ENCODE measurements at regions not wholly inside any gene's neighbourhood (a gene's known extent, or its start where the extent isn't known, plus 50 kb on each side); places are given as distances from the start of the nearest gene placed in this dataset.

DNA sequence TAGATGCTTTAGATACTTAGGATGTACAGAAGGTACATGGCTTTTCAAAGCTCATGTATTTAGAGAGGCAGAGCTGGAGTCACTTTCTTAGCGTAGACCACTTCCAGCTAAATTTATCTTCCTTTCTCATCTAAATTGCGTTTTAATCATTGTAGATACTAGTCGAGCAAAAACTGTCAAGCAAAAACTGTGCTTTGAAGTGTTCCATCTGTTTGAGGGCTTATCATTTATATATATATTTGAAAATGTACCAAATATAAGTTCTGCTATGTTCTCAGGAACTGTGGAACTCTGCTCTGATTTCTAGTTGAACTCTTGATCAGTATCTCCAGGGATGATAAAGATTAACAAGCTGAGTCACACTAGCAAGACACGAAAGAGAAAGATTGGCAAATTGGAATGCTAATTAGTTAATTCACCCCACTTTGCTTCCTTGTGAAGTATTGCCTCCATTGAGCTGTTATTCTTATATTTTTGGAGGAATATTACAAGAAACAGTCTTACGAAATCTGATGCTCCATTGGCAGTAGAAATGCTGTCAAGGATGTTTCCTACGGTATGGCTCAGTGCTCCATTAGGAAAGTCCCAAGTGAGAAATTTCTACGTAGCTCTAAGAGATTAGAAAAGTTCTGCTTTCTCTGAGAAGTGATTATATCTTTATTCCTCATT lies 310.7 kb downstream of the AEBP2 start:
- H3K27me3 ChIP-seq (ENCODE audit: control insufficient read depth, insufficient read depth, low read length) = no peaks in the 10 kb centered on the region
- Mint-ChIP-seq H3K36me3 (no peaks in the 10 kb centered on the region), H3K27ac (no peak overlapping the region), H3K27me3 (no peaks in the 10 kb centered on the region), H3K4me3 (no peak overlapping the region), H3K4me1 (no peaks in the 10 kb centered on the region), H3K9me3 (peaks cover 1 to 43% (median 7%) of the 10 kb centered on the region in 7 donors)
- no peak overlapping the region for H3K4me3 ChIP-seq (ENCODE audit: low read depth, low read length)
- ATAC-seq (ENCODE audit: low read depth in 2 of 2) (no peak), DNase-seq (no peak)
- no peak overlapping the region for H3K27ac ChIP-seq (ENCODE audit: insufficient read depth, low read length, poor library complexity, severe bottlenecking)
- H3K9me3 ChIP-seq (ENCODE audit: control insufficient read depth in 2 of 2, low read length in 2 of 2) = peaks cover 0 to 7% of the 10 kb centered on the region in 2 experiments
- H3K36me3 ChIP-seq (ENCODE audit: control insufficient read depth, insufficient read depth, low read length) = no peaks in the 10 kb centered on the region
- H3K4me1 ChIP-seq (ENCODE audit: control insufficient read depth, insufficient read depth, low read length, poor library complexity, severe bottlenecking) = no peaks in the 10 kb centered on the region

DNA sequence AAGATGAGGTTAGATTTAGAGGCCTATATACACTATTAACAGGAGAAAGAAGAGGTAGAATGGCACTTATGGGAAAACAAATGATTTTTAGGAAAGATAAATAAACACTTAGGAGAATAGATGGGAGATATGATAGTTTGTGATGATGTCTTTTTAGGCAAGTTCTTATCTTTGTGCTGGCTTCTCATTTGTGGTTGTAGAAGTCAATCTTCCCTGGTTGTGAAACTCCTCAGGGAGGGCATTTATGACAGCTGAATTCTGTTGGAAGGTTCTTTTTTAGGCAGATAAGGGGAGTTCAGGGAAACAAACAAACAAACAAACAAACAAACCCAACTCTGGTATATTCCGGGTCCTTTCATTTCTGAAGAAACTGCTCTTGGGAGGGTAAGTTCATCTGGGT lies 311.8 kb downstream of the AEBP2 start:
- no peaks in the 10 kb centered on the region for H3K36me3 ChIP-seq (ENCODE audit: control insufficient read depth, insufficient read depth, low read length)
- H3K9me3 ChIP-seq (ENCODE audit: control insufficient read depth in 2 of 2, low read length in 2 of 2) = peaks cover 0 to 7% of the 10 kb centered on the region in 2 experiments
- DNase-seq (no peak), ATAC-seq (ENCODE audit: low read depth in 2 of 2) (no peak)
- peaks cover 1 to 43% (median 6%) of the 10 kb centered on the region in 7 donors for H3K9me3 Mint-ChIP-seq
- no peak overlapping the region for H3K27ac ChIP-seq (ENCODE audit: insufficient read depth, low read length, poor library complexity, severe bottlenecking)
- no peaks in the 10 kb centered on the region for H3K27me3 ChIP-seq (ENCODE audit: control insufficient read depth, insufficient read depth, low read length)
- no peaks in the 10 kb centered on the region for H3K4me1 ChIP-seq (ENCODE audit: control insufficient read depth, insufficient read depth, low read length, poor library complexity, severe bottlenecking)
- no peak overlapping the region for H3K27ac Mint-ChIP-seq
- no peaks in the 10 kb centered on the region for H3K27me3 Mint-ChIP-seq
- no peaks in the 10 kb centered on the region for H3K4me1 Mint-ChIP-seq
- H3K4me3 Mint-ChIP-seq = no peak overlapping the region
- H3K36me3 Mint-ChIP-seq = no peaks in the 10 kb centered on the region
- no peak overlapping the region for H3K4me3 ChIP-seq (ENCODE audit: low read depth, low read length)

DNA sequence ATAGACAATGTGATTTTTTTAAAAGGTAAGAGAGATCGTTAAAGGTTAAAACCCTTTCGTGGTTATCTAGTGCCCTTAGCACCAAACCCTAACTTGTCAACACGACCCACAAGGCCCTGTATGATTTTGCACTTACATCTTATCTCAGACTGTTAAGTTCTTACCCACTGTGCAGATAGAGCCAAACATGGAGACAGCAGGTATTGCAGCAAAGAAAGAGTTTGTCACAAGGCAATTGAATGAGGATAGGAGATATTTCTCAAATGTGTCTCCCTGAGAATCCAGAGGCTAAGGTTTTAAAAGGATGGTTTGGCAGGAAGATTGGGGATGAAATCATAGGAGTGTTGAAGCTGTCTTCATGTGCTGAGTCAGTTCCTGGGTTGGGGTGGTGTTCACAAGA lies 313.4 kb downstream of the AEBP2 start:
- Mint-ChIP-seq H3K27me3 (peaks cover 4% of the 10 kb centered on the region), H3K36me3 (no peaks in the 10 kb centered on the region), H3K27ac (no peak overlapping the region), H3K9me3 (peaks cover 1 to 43% (median 6%) of the 10 kb centered on the region in 7 donors), H3K4me1 (peaks cover 0 to 5% (median 2%) of the 10 kb centered on the region in 4 donors), H3K4me3 (no peak overlapping the region)
- Histone ChIP-seq H3K27ac (ENCODE audit: insufficient read depth, low read length, poor library complexity, severe bottlenecking) (no peak overlapping the region), H3K36me3 (ENCODE audit: control insufficient read depth, insufficient read depth, low read length) (no peaks in the 10 kb centered on the region), H3K9me3 (ENCODE audit: control insufficient read depth in 2 of 2, low read length in 2 of 2) (peaks cover 0 to 7% of the 10 kb centered on the region in 2 experiments), H3K4me1 (ENCODE audit: control insufficient read depth, insufficient read depth, low read length, poor library complexity, severe bottlenecking) (no peaks in the 10 kb centered on the region), H3K27me3 (ENCODE audit: control insufficient read depth, insufficient read depth, low read length) (no peaks in the 10 kb centered on the region), H3K4me3 (ENCODE audit: low read depth, low read length) (no peak overlapping the region)
- no peak for DNase-seq
- no peak for ATAC-seq (ENCODE audit: low read depth in 2 of 2)

DNA sequence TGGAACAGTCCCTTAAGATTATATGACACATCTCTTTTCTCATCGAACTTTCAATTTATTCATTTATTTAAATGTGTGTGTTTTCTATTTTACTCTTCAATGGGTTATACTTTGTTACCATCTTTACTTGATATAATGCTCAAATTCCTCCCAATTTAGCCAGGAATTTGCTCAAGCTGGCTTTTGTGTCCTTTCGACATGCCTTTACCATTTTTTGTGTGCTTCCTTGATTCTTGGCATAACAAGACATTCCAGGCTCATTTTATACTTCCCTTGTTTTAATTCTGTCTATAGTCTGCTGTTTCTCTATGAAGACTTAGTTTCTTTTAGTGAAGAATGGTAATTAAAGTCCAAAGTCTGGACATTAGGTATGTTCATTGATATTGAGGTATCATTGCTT lies 315.8 kb downstream of the AEBP2 start:
- Mint-ChIP-seq H3K36me3 (no peaks in the 10 kb centered on the region), H3K9me3 (peaks cover under 1 to 29% (median 7%) of the 10 kb centered on the region in 7 donors), H3K4me1 (peaks cover 0 to 5% (median 2%) of the 10 kb centered on the region in 4 donors), H3K27me3 (peaks cover 4% of the 10 kb centered on the region), H3K27ac (no peak overlapping the region), H3K4me3 (no peak overlapping the region)
- Histone ChIP-seq H3K27me3 (ENCODE audit: control insufficient read depth, insufficient read depth, low read length) (no peaks in the 10 kb centered on the region), H3K27ac (ENCODE audit: insufficient read depth, low read length, poor library complexity, severe bottlenecking) (no peak overlapping the region), H3K9me3 (ENCODE audit: control insufficient read depth in 2 of 2, low read length in 2 of 2) (peaks cover 0 to 7% of the 10 kb centered on the region in 2 experiments), H3K4me3 (ENCODE audit: low read depth, low read length) (no peak overlapping the region), H3K4me1 (ENCODE audit: control insufficient read depth, insufficient read depth, low read length, poor library complexity, severe bottlenecking) (no peaks in the 10 kb centered on the region), H3K36me3 (ENCODE audit: control insufficient read depth, insufficient read depth, low read length) (no peaks in the 10 kb centered on the region)
- DNase-seq = no peak
- ATAC-seq (ENCODE audit: low read depth in 2 of 2) = no peak

DNA sequence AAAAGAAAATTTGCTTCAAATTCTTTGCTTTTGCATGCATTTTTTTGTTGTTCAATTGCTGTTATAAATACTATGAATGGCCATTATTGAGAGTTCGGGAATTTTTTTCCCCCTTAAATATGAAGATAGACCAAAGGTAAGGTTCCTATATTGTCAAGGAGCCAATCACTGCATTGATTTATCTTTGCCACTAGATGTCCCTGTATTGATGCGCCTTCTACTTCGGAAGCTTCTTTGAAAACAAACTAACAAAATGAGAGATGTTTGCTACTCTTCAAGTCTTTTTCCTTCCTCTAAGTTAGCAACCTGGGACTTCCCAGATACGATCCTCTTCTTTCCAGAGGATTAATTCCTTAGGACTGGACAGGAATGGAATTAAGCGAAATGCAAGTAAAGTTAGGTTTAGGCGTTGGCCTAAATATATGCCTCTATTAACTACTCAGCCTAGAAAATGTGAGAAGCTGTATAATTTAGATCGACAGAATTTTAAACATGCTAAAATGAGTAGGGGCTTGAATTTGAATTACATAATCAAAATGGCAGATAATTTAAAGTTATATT lies 318.1 kb downstream of the AEBP2 start:
- no peaks in the 10 kb centered on the region for H3K4me1 ChIP-seq (ENCODE audit: control insufficient read depth, insufficient read depth, low read length, poor library complexity, severe bottlenecking)
- H3K27ac Mint-ChIP-seq = no peak overlapping the region
- H3K9me3 ChIP-seq (ENCODE audit: control insufficient read depth in 2 of 2, low read length in 2 of 2) = peaks cover 0 to 7% of the 10 kb centered on the region in 2 experiments
- H3K4me3 ChIP-seq (ENCODE audit: low read depth, low read length) = no peak overlapping the region
- peaks cover 0 to 22% (median 7%) of the 10 kb centered on the region in 7 donors for H3K9me3 Mint-ChIP-seq
- no peak overlapping the region for H3K4me3 Mint-ChIP-seq
- ATAC-seq (ENCODE audit: low read depth in 2 of 2) (no peak), DNase-seq (peak in 1 of 3 donors; percentile 2)
- H3K36me3 Mint-ChIP-seq = no peaks in the 10 kb centered on the region
- no peaks in the 10 kb centered on the region for H3K36me3 ChIP-seq (ENCODE audit: control insufficient read depth, insufficient read depth, low read length)
- peaks cover 9% of the 10 kb centered on the region for H3K27me3 Mint-ChIP-seq
- no peak overlapping the region for H3K27ac ChIP-seq (ENCODE audit: insufficient read depth, low read length, poor library complexity, severe bottlenecking)
- no peaks in the 10 kb centered on the region for H3K27me3 ChIP-seq (ENCODE audit: control insufficient read depth, insufficient read depth, low read length)
- H3K4me1 Mint-ChIP-seq = peaks cover 0 to 5% (median 2%) of the 10 kb centered on the region in 4 donors

DNA sequence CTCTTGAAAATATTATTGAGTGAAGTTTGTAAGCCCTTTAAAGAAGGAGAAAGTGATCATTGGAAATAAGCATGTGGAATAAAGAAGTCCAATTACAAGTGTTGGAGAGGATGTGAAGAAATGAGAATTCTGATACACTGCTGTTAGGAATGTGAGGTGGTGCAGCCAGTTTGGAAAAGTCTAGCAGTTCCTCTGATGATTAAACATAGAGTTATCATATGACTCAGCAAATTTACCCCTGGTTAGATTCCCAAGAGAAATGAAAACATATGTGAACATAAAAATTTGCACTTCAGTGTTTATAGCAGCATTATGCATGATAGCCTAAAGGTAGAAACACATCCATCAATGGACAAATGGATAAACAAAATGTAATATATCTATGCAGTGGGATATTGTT lies 319.9 kb downstream of the AEBP2 start:
- ATAC-seq (ENCODE audit: low read depth in 2 of 2) (no peak), DNase-seq (no peak)
- Histone ChIP-seq H3K36me3 (ENCODE audit: control insufficient read depth, insufficient read depth, low read length) (no peaks in the 10 kb centered on the region), H3K4me3 (ENCODE audit: low read depth, low read length) (no peak overlapping the region), H3K27ac (ENCODE audit: insufficient read depth, low read length, poor library complexity, severe bottlenecking) (no peak overlapping the region), H3K9me3 (ENCODE audit: control insufficient read depth in 2 of 2, low read length in 2 of 2) (peaks cover 0 to 4% of the 10 kb centered on the region in 2 experiments), H3K4me1 (ENCODE audit: control insufficient read depth, insufficient read depth, low read length, poor library complexity, severe bottlenecking) (no peaks in the 10 kb centered on the region), H3K27me3 (ENCODE audit: control insufficient read depth, insufficient read depth, low read length) (no peaks in the 10 kb centered on the region)
- Mint-ChIP-seq H3K27ac (no peak overlapping the region), H3K4me1 (peaks cover 0 to 5% (median 2%) of the 10 kb centered on the region in 4 donors), H3K9me3 (peaks cover 0 to 5% (median 2%) of the 10 kb centered on the region in 7 donors), H3K36me3 (no peaks in the 10 kb centered on the region), H3K27me3 (peaks cover 9% of the 10 kb centered on the region), H3K4me3 (no peak overlapping the region)

DNA sequence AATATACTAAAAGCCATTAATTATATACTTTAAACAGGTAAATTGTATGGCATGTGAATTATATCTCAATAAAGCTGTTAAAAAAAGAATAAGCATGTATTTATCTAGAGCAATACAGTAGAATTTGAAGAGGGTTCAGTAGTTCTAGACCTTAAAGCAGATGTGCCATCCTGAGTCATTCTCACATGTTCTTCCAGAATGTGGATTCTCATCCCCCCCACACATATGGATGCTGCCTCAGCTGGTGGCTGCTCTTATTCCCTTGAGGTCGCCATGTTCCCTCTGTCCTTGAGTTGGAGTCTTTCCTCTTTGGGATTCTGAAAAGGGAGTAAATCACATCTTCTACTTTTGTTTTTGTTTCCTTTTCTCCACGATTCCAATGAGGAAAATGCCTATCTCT lies 321.3 kb downstream of the AEBP2 start:
- Mint-ChIP-seq H3K27ac (no peak overlapping the region), H3K36me3 (no peaks in the 10 kb centered on the region), H3K4me1 (peaks cover 0 to 5% (median 2%) of the 10 kb centered on the region in 4 donors), H3K27me3 (peaks cover 9% of the 10 kb centered on the region), H3K9me3 (peaks cover 0 to 5% (median 2%) of the 10 kb centered on the region in 7 donors), H3K4me3 (no peak overlapping the region)
- no peaks in the 10 kb centered on the region for H3K36me3 ChIP-seq (ENCODE audit: control insufficient read depth, insufficient read depth, low read length)
- ATAC-seq (ENCODE audit: low read depth in 2 of 2) (no peak), DNase-seq (no peak)
- peaks cover 2 to 4% of the 10 kb centered on the region in 2 experiments for H3K9me3 ChIP-seq (ENCODE audit: control insufficient read depth in 2 of 2, low read length in 2 of 2)
- no peaks in the 10 kb centered on the region for H3K27me3 ChIP-seq (ENCODE audit: control insufficient read depth, insufficient read depth, low read length)
- H3K4me3 ChIP-seq (ENCODE audit: low read depth, low read length) = no peak overlapping the region
- no peak overlapping the region for H3K27ac ChIP-seq (ENCODE audit: insufficient read depth, low read length, poor library complexity, severe bottlenecking)
- H3K4me1 ChIP-seq (ENCODE audit: control insufficient read depth, insufficient read depth, low read length, poor library complexity, severe bottlenecking) = no peaks in the 10 kb centered on the region

DNA sequence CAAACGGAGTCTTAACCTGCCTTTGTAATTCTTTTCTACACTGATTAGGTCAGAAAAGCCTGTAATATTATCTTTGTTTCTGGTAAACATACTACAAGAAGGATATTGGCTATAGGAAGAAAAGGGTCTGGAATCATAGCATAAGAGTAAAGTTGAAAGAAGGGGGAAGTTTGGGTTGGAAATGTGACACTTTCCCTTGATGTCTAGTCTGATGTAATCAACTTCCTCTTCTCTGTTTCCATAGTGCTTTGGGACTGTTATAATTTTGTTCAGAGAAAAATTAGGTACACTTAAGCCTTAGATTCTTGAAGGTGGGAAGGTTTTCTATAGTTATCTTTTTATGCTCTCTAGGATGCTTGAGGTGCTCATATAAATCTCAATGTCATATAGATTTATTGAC lies 322.2 kb downstream of the AEBP2 start:
- DNase-seq (no peak), ATAC-seq (ENCODE audit: low read depth in 2 of 2) (no peak)
- no peak overlapping the region for H3K27ac Mint-ChIP-seq
- H3K9me3 ChIP-seq (ENCODE audit: control insufficient read depth in 2 of 2, low read length in 2 of 2) = peaks cover 2 to 4% of the 10 kb centered on the region in 2 experiments
- H3K4me1 Mint-ChIP-seq = peaks cover 0 to 5% (median 2%) of the 10 kb centered on the region in 4 donors
- H3K27me3 Mint-ChIP-seq = peaks cover 5% of the 10 kb centered on the region
- H3K36me3 ChIP-seq (ENCODE audit: control insufficient read depth, insufficient read depth, low read length) = no peaks in the 10 kb centered on the region
- no peak overlapping the region for H3K4me3 Mint-ChIP-seq
- H3K36me3 Mint-ChIP-seq = no peaks in the 10 kb centered on the region
- no peak overlapping the region for H3K27ac ChIP-seq (ENCODE audit: insufficient read depth, low read length, poor library complexity, severe bottlenecking)
- H3K27me3 ChIP-seq (ENCODE audit: control insufficient read depth, insufficient read depth, low read length) = no peaks in the 10 kb centered on the region
- H3K9me3 Mint-ChIP-seq = peaks cover 0 to 11% (median 2%) of the 10 kb centered on the region in 7 donors
- no peaks in the 10 kb centered on the region for H3K4me1 ChIP-seq (ENCODE audit: control insufficient read depth, insufficient read depth, low read length, poor library complexity, severe bottlenecking)
- H3K4me3 ChIP-seq (ENCODE audit: low read depth, low read length) = no peak overlapping the region

Data from CD4-positive, CD25-positive, alpha-beta regulatory T cell (primary cell).